Lower lobe of right lung (tissue), 2 donors: ENCODE measurements at regions not wholly inside any gene's neighbourhood (a gene's known extent, or its start where the extent isn't known, plus 50 kb on each side); places are given as distances from the start of the nearest gene placed in this dataset.

Experiments used
- ATAC-seq, 2 donors: fragments of 200-7000 bp; cut with Tn5 transposase; one replicate each; pipeline ENCODE4 v1.9.1; 2020 to 2022; ENCODE audit warnings: mild to moderate bottlenecking in 2 of 2, moderate library complexity in 2 of 2
- DNase-seq: peaks from one replicate; pipeline ENCODE4 v3.0.0-alpha.2; 2020
- H3K27ac ChIP-seq: fragments of 200-600 bp; one replicate; pipeline ENCODE4 v1.8.0; 2022
- H3K27me3 ChIP-seq: fragments of 200-600 bp; one replicate; pipeline ENCODE4 v1.8.0; 2022; ENCODE audit warnings: low read depth
- H3K36me3 ChIP-seq: fragments of 200-600 bp; one replicate; pipeline ENCODE4 v1.8.0; 2022; ENCODE audit warnings: mild to moderate bottlenecking
- H3K4me1 ChIP-seq: fragments of 200-600 bp; one replicate; pipeline ENCODE4 v1.8.0; 2022
- H3K4me3 ChIP-seq: fragments of 200-600 bp; one replicate; pipeline ENCODE4 v1.8.0; 2022; ENCODE audit warnings: mild to moderate bottlenecking
- H3K9me3 ChIP-seq: fragments of 200-600 bp; one replicate; pipeline ENCODE4 v1.8.0; 2022
- CTCF ChIP-seq: fragments of 200-600 bp; IDR thresholded peaks from one replicate; pipeline ENCODE4 v1.8.0; 2022; ENCODE audit warnings: antibody characterized with exemption, mild to moderate bottlenecking
- intact Hi-C: fragments of 100-400 bp; cut with DNase I; formaldehyde crosslinking; loops from one replicate; pipeline ENCODE4 v1.11.0; 2022
- donor health status: DM: no; HTN: yes; CAD: no; lungs with severe emphysema.

DNA sequence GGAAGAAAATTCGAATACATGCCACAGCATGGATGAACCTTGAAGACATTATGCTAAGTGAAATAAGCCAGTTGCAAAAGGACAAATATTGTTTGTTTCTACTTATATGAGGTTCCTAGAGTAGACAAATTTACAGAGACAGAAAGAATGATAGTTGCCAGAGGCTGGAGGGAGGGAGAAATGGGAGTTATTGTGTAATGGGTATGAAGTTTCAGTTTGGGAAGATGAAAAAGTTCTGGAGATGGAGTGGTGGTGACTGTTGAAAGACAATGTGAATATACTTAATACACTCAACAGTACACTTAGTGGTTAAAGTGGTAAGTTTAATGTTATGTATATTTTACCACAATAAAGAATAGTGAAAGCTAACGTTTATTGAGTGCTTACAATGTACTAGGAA is 99.6 kb upstream of the SLC44A1 start:
- Histone ChIP-seq H3K9me3 (no peaks in the 10 kb centered on the region), H3K4me1 (peaks cover 16% of the 10 kb centered on the region), H3K27ac (no peak overlapping the region), H3K36me3 (no peaks in the 10 kb centered on the region), H3K4me3 (no peak overlapping the region), H3K27me3 (no peaks in the 10 kb centered on the region)
- no peak for TF ChIP-seq CTCF
- DNase-seq (no peak), ATAC-seq (no peak)
- intact Hi-C loops, result no loop called here

DNA sequence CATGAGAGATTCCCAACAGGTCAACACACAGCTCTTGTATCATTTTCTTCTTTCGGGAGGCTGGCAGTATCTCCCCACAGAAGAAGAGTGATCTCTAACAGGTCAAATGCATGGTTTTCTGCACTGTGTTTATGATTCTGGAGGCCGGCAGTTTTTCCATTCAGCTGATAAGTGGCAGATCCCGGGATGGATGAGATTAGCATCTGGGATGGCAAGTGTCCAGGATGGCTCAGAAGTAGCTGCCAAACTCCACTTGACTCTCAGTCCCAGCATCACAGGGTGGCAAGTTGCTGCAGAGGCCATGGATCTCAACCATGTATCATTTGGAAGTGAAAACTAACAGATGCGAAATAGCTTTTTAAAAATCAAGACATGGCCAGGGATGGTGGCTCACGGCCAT is 97.8 kb upstream of the SLC44A1 start:
- TF ChIP-seq CTCF, result no peak
- ATAC-seq, result no peak
- no peak overlapping the region for H3K4me3 ChIP-seq

GRCh38 chr9:105147110-105147871 is 97.2 kb upstream of the SLC44A1 start:
- DNase-seq (no peak), ATAC-seq (no peak)
- Histone ChIP-seq H3K9me3 (no peaks in the 10 kb centered on the region), H3K27ac (no peak overlapping the region), H3K4me1 (no peaks in the 10 kb centered on the region), H3K36me3 (no peaks in the 10 kb centered on the region), H3K4me3 (no peak overlapping the region), H3K27me3 (no peaks in the 10 kb centered on the region)
- intact Hi-C loops, result no loop called here
- no peak for TF ChIP-seq CTCF

More for the DNA sequence above, 97.8 kb upstream of the SLC44A1 start:
- intact Hi-C loops, result no loop called here
- Histone ChIP-seq H3K36me3 (no peaks in the 10 kb centered on the region), H3K4me1 (peaks cover 4% of the 10 kb centered on the region), H3K9me3 (no peaks in the 10 kb centered on the region), H3K27me3 (no peaks in the 10 kb centered on the region), H3K27ac (no peak overlapping the region)
- no peak for DNase-seq

GRCh38 chr9:105148328-105149006 is 96.0 kb upstream of the SLC44A1 start:
- Histone ChIP-seq H3K36me3 (no peaks in the 10 kb centered on the region), H3K9me3 (no peaks in the 10 kb centered on the region), H3K27ac (no peak overlapping the region), H3K27me3 (no peaks in the 10 kb centered on the region), H3K4me3 (no peak overlapping the region), H3K4me1 (no peaks in the 10 kb centered on the region)
- TF ChIP-seq CTCF, result no peak
- DNase-seq, result no peak
- intact Hi-C loops, result no loop called here
- no peak for ATAC-seq

DNA sequence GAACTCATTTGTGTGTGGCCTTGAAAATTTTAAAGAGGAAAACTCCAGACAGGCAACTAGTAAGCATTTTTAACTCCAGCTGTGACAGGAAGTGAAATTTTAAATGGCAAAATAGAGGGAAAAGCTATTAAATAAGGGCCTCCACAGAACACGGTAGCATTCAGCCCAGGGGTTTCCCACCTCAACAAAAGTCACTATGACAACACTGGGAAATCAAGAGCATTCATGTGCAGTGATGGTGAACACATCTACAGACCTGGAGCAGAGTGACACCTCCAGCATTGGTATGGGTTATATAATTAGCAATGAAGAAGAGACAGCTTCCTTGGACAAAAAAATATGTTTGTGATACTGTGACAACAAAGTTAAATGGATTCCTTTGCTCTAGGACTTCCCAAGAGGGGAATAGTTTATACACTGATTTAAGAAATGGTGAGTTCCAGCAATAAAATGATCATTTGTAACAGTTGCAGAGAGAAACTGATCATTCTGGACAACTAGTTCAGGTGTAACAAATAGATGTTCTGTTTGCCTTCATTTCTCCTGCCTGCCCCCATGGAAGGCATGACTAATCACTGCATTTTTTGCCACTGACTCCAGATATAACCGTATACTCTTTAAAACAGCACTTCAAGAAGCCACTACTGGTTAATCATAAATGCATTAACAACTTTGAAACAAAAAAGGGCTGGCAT is 93.3 kb upstream of the SLC44A1 start:
- intact Hi-C loops, result no loop called here
- Histone ChIP-seq H3K4me1 (no peaks in the 10 kb centered on the region), H3K9me3 (no peaks in the 10 kb centered on the region), H3K27me3 (no peaks in the 10 kb centered on the region), H3K4me3 (no peak overlapping the region), H3K36me3 (no peaks in the 10 kb centered on the region), H3K27ac (no peak overlapping the region)
- no peak for DNase-seq
- peak; percentile 34 to 75 for ATAC-seq
- no peak for TF ChIP-seq CTCF
